ENCODE measurements at regions not wholly inside any gene's neighbourhood (a gene's known extent, or its start where the extent isn't known, plus 50 kb on each side); places are given as distances from the start of the nearest gene placed in this dataset.

DNA sequence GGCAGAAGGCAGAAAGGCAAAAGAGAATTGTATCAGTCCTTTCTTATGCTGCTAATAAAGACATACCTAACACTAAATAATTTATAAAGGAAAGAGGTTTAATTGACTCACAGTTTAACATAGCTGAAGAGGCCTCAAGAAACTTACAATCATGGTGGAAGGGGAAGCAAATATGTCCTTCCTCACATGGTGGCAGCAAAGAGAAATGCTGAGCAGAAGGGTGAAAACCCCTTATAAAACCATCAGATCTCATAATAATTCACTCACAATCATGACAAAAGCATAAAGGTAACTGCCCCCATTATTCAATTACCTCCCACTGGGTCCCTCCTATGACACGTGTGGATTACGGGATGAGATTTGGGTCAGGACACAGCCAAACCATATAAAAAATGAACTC lies 312.5 kb upstream of the PTGER4 start:
- WGBS, 2 donors (ENCODE audit: low coverage in 1 of 2) = 85 to 89% methylated on average over 2 of the region's 2 CpGs
- intact Hi-C loops (cut with DNase I; ENCODE audit: low total_unique reads) = no loop called here
- Histone ChIP-seq H3K36me3 (no peaks in the 10 kb centered on the region), H3K4me3 (no peak overlapping the region), H3K27ac (no peak overlapping the region), H3K9me3 (no peaks in the 10 kb centered on the region), H3K27me3 (no peaks in the 10 kb centered on the region), H3K4me1 (no peaks in the 10 kb centered on the region)
- in situ Hi-C loops (cut with MboI; ENCODE audit: low pct_ligation_motif_present in 1 of 4, low pct_unique_long_range_greater_than_20kb in 1 of 4, low sequenced_read_pairs in 3 of 4) = no loop called here
- TF ChIP-seq CTCF (IDR thresholded peaks at IDR 0.05) (peak in 1 of 5 experiments; percentile 8), POLR2AphosphoS5 (IDR thresholded peaks at IDR 0.05) (no peak), EP300 (IDR thresholded peaks at IDR 0.05; ENCODE audit: low read depth) (no peak), POLR2A (IDR thresholded peaks at IDR 0.05) (no peak)
- no peak for DNase-seq

- TF ChIP-seq CTCF (IDR thresholded peaks at IDR 0.05) (no peak), EP300 (IDR thresholded peaks at IDR 0.05; ENCODE audit: low read depth) (no peak), POLR2AphosphoS5 (IDR thresholded peaks at IDR 0.05) (no peak), POLR2A (IDR thresholded peaks at IDR 0.05) (no peak)
- in situ Hi-C loops (cut with MboI; ENCODE audit: low pct_ligation_motif_present in 1 of 4, low pct_unique_long_range_greater_than_20kb in 1 of 4, low sequenced_read_pairs in 3 of 4) (no loop called here), intact Hi-C loops (cut with DNase I; ENCODE audit: low total_unique reads) (no loop called here)
- Histone ChIP-seq H3K4me3 (no peak overlapping the region), H3K9me3 (no peaks in the 10 kb centered on the region), H3K36me3 (no peaks in the 10 kb centered on the region), H3K27me3 (no peaks in the 10 kb centered on the region), H3K27ac (no peak overlapping the region), H3K4me1 (no peaks in the 10 kb centered on the region)
- DNase-seq = no peak
- WGBS, 2 donors (ENCODE audit: low coverage in 1 of 2) = 50 to 67% methylated on average over 2 of the region's 2 CpGs
Observed at GRCh38 chr5:40365342-40366330, 314.1 kb upstream of the PTGER4 start.

- no peaks in the 10 kb centered on the region for H3K9me3 ChIP-seq
- in situ Hi-C loops (cut with MboI; ENCODE audit: low pct_ligation_motif_present in 1 of 4, low pct_unique_long_range_greater_than_20kb in 1 of 4, low sequenced_read_pairs in 3 of 4) (no loop called here), intact Hi-C loops (cut with DNase I; ENCODE audit: low total_unique reads) (no loop called here)
- no peak for DNase-seq
- H3K27me3 ChIP-seq = no peaks in the 10 kb centered on the region
- TF ChIP-seq POLR2A (IDR thresholded peaks at IDR 0.05) (no peak), POLR2AphosphoS5 (IDR thresholded peaks at IDR 0.05) (no peak), CTCF (IDR thresholded peaks at IDR 0.05) (no peak), EP300 (IDR thresholded peaks at IDR 0.05; ENCODE audit: low read depth) (no peak)
- no peak overlapping the region for H3K27ac ChIP-seq
- no peaks in the 10 kb centered on the region for H3K36me3 ChIP-seq
- H3K4me3 ChIP-seq = no peak overlapping the region
- 97% methylated on average over 3 of the region's 3 CpGs; no CpG with 5 or more reads in 1 of the 2 donors for WGBS, 2 donors (ENCODE audit: low coverage in 1 of 2)
- H3K4me1 ChIP-seq = peaks cover 0 to 7% (median 0%) of the 10 kb centered on the region in 4 donors
Observed at GRCh38 chr5:40364441-40364840, 315.3 kb upstream of the PTGER4 start.

DNA sequence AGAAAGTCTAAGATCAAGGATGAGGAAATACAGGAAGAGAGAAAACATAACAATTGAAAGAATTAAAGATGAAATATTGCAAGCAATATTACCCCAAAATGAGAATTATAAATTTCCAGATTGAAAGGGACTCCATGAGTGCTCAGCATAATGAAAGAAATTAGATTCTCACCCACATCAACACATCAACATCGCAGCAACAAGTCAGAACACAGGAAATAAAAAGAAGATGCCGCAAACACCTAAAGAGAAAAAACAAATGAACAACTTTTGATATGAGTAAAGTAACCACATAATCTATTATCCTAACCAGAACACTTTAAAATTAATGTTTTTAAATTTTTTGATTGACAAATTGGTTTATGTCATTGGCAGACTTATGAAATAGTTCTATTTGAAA lies 318.3 kb upstream of the PTGER4 start:
- Histone ChIP-seq H3K27me3 (no peaks in the 10 kb centered on the region), H3K36me3 (no peaks in the 10 kb centered on the region), H3K9me3 (no peaks in the 10 kb centered on the region), H3K27ac (no peak overlapping the region), H3K4me3 (no peak overlapping the region), H3K4me1 (peaks cover 0 to 7% (median 0%) of the 10 kb centered on the region in 4 donors)
- 76 to 89% methylated on average over 2 of the region's 2 CpGs for WGBS, 2 donors (ENCODE audit: low coverage in 1 of 2)
- no peak for TF ChIP-seq EP300 (IDR thresholded peaks at IDR 0.05; ENCODE audit: low read depth)
- in situ Hi-C loops (cut with MboI; ENCODE audit: low pct_ligation_motif_present in 1 of 4, low pct_unique_long_range_greater_than_20kb in 1 of 4, low sequenced_read_pairs in 3 of 4) = no loop called here
- intact Hi-C loops (cut with DNase I; ENCODE audit: low total_unique reads) = no loop called here
- no peak for DNase-seq

Data from transverse colon (tissue), 4 donors.